ENCODE measurements at regions not wholly inside any gene's neighbourhood (a gene's known extent, or its start where the extent isn't known, plus 50 kb on each side); places are given as distances from the start of the nearest gene placed in this dataset.

DNA sequence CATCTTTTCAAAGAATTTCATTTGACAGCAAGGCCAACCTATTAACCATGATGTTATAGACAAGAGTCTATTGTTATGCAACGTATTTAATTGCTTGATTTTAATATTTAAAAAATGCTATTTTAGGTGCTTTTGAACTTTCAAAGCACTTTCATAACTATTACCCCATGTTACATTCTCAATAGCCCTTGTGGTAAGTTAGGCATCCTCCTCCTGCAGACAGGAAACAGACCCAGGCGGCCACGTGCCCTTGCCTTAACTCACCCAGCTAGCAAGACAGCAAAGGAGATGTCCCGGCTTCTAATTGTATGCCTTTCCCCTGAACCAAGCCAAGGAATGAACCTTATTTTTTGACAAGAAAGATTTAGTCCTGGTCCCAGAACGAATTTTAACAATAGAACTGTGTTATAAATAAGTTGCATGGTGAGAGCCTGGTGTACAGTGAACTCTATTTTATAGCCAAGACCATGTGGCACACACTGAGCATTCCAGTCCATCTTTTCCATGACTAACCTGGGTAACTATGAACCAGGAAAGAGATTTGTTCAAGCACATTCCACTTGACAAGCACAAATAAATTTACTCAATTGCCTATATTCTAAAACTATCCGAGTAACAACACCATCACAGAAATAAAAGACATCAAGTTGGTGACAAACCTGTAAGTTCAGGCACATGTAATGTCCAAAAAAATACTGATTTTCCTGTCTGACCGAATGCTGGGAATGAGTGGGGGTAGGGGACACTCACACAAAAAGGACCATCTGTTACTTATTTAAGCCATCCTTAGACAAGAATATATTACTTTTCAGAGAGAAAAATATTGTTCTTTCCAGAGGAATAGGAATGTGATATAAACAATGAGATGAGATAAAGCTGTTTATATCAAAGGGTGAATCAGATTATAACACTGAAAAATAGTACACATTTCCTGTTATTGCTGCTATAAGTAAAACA is 163.0 kb downstream of the EFNB2 start:
- 50 to 55% (median 51%) methylated on average over 7 of the region's 7 CpGs for WGBS, 4 donors
- no peak overlapping the region for H3K27ac ChIP-seq
- peaks cover 0 to 5% of the 10 kb centered on the region in 2 donors for H3K4me1 ChIP-seq (replicated peaks in 1 of 2)
- no peak for DNase-seq
- H3K4me3 ChIP-seq = no peak overlapping the region
- no peaks in the 10 kb centered on the region for H3K9me3 ChIP-seq (replicated peaks in 1 of 3)
- H3K27me3 ChIP-seq = no peaks in the 10 kb centered on the region
- no peaks in the 10 kb centered on the region for H3K36me3 ChIP-seq (replicated peaks in 1 of 2)
- intact Hi-C loops (cut with DNase I) = no loop called here
- TF ChIP-seq, protein P1, sequence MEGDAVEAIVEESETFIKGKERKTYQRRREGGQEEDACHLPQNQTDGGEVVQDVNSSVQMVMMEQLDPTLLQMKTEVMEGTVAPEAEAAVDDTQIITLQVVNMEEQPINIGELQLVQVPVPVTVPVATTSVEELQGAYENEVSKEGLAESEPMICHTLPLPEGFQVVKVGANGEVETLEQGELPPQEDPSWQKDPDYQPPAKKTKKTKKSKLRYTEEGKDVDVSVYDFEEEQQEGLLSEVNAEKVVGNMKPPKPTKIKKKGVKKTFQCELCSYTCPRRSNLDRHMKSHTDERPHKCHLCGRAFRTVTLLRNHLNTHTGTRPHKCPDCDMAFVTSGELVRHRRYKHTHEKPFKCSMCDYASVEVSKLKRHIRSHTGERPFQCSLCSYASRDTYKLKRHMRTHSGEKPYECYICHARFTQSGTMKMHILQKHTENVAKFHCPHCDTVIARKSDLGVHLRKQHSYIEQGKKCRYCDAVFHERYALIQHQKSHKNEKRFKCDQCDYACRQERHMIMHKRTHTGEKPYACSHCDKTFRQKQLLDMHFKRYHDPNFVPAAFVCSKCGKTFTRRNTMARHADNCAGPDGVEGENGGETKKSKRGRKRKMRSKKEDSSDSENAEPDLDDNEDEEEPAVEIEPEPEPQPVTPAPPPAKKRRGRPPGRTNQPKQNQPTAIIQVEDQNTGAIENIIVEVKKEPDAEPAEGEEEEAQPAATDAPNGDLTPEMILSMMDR (IDR thresholded peaks at IDR 0.05) = no peak
- no peak for TF ChIP-seq POLR2A (IDR thresholded peaks at IDR 0.05)

DNA sequence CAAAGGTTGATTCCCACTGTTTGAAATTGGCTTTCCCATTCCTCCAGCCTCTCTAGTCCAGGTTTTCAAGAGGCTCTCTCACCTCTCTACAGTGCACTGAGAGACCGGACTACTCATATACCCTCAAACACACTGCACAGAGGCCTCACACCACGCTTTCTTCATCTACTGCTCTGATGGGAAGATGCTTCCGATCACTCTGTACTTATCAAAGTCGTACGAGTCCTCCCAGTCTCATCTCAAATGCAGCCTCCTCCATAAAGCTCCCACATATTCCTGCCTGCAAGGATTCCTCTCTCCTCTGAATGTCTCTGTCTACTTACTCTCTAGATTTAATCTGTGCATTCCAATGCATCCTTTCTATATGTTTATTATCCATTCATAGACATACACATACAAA is 164.4 kb downstream of the EFNB2 start:
- 81 to 92% (median 90%) methylated on average over 5 of the region's 5 CpGs for WGBS, 4 donors
- no peak for DNase-seq
- TF ChIP-seq, protein P1 (IDR thresholded peaks at IDR 0.05) = no peak
- TF ChIP-seq POLR2A (IDR thresholded peaks at IDR 0.05) = no peak
- no peaks in the 10 kb centered on the region for H3K36me3 ChIP-seq (replicated peaks in 1 of 2)
- H3K9me3 ChIP-seq (replicated peaks in 1 of 3) = no peaks in the 10 kb centered on the region
- no peak overlapping the region for H3K27ac ChIP-seq
- H3K4me3 ChIP-seq = no peak overlapping the region
- H3K4me1 ChIP-seq (replicated peaks in 1 of 2) = peaks cover 0 to 5% of the 10 kb centered on the region in 2 donors
- no peaks in the 10 kb centered on the region for H3K27me3 ChIP-seq
- intact Hi-C loops (cut with DNase I) = no loop called here

DNA sequence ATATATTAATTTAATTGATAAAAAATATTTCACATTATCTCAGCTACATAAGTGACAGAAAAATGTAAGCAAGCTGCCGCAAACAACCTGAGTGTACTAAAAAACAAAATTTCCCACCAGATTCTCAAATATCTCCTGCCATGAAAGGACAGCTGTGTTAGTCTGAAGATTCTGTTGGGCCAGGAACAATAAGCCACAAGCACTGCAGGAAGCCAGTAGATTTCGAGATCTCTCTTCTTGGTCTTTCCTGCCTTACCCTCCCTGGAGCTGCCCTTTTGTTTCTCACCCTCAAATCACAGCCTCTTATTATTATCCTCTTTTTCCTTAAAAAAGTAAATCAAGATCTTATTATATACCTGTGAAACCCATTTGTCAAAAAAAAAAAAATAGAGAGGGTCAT is 165.6 kb downstream of the EFNB2 start:
- Histone ChIP-seq H3K4me3 (no peak overlapping the region), H3K27me3 (no peaks in the 10 kb centered on the region), H3K9me3 (replicated peaks in 1 of 3) (no peaks in the 10 kb centered on the region), H3K36me3 (replicated peaks in 1 of 2) (no peaks in the 10 kb centered on the region), H3K4me1 (replicated peaks in 1 of 2) (peaks cover 0 to 5% of the 10 kb centered on the region in 2 donors), H3K27ac (no peak overlapping the region)
- 80 to 94% (median 88%) methylated on average over 2 of the region's 2 CpGs for WGBS, 4 donors
- DNase-seq = no peak
- intact Hi-C loops (cut with DNase I) = no loop called here
- no peak for TF ChIP-seq POLR2A (IDR thresholded peaks at IDR 0.05)
- TF ChIP-seq, protein P1 (IDR thresholded peaks at IDR 0.05) = no peak

DNA sequence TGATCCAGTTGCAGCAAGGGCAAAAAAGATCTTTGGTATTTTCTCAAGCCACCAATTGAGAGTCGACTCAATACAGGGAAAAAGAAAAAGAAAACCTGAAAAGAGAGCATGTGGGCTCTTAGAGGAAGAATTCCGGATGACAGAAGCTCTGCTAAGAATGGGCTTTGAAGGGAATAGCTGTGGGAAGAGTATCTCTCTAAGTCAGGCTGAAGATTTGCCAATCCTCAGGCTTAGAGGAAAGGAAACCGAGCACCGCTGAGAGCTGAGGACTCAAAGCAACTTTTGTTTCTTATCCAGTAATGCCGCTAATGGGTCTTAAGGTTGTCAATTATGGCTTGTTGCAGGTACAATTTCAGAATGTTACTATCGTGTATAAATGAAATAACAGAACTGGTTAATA is 166.4 kb downstream of the EFNB2 start:
- 74 to 86% (median 81%) methylated on average over 6 of the region's 6 CpGs for WGBS, 4 donors

More for the DNA sequence above, 166.4 kb downstream of the EFNB2 start:
- peaks cover 0 to 5% of the 10 kb centered on the region in 2 donors for H3K4me1 ChIP-seq (replicated peaks in 1 of 2)
- no peaks in the 10 kb centered on the region for H3K27me3 ChIP-seq
- intact Hi-C loops (cut with DNase I) = no loop called here
- H3K27ac ChIP-seq = no peak overlapping the region
- H3K36me3 ChIP-seq (replicated peaks in 1 of 2) = no peaks in the 10 kb centered on the region
- DNase-seq = no peak
- H3K9me3 ChIP-seq (replicated peaks in 1 of 3) = no peaks in the 10 kb centered on the region
- no peak for TF ChIP-seq POLR2A (IDR thresholded peaks at IDR 0.05)
- TF ChIP-seq, protein P1 (IDR thresholded peaks at IDR 0.05) = no peak
- no peak overlapping the region for H3K4me3 ChIP-seq
